ENCODE measurements at regions not wholly inside any gene's neighbourhood (a gene's known extent, or its start where the extent isn't known, plus 50 kb on each side); places are given as distances from the start of the nearest gene placed in this dataset.

- TF ChIP-seq ZNF274 (IDR thresholded peaks at IDR 0.05; ENCODE audit: low read depth, low read length) (no peak), SUZ12 (IDR thresholded peaks at IDR 0.05; ENCODE audit: extremely low read depth, insufficient read depth, insufficient read length) (no peak), YY1 (IDR thresholded peaks at IDR 0.05; ENCODE audit: insufficient read depth, insufficient read length) (no peak)
These were observed 223.6 kb upstream of the ISL1 start for GRCh38 chr5:51159606-51160005.
